GM10266 (cell line): ENCODE measurements at regions not wholly inside any gene's neighbourhood (a gene's known extent, or its start where the extent isn't known, plus 50 kb on each side); places are given as distances from the start of the nearest gene placed in this dataset.

Experiments
- DNase-seq: peaks from one replicate; pipeline ENCODE4 v3.0.0; 2012; ENCODE audit errors: extremely low spot score
- CTCF ChIP-seq: IDR thresholded peaks from 2 replicates; pipeline ENCODE4 v1.5.1; 2012; ENCODE audit warnings: mild to moderate bottlenecking, low read depth; ENCODE audit not compliant: control insufficient read depth, insufficient read depth; ENCODE audit errors: missing control alignments

GRCh38 chr18:53950545-53950944 lies 273.9 kb downstream of the MBD2 start:
- no peak for TF ChIP-seq CTCF
- DNase-seq, result no peak

GRCh38 chr18:53948991-53949390 lies 275.5 kb downstream of the MBD2 start:
- DNase-seq, result no peak

GRCh38 chr18:53947092-53947640 lies 277.3 kb downstream of the MBD2 start:
- no peak for TF ChIP-seq CTCF
- no peak for DNase-seq

More at GRCh38 chr18:53948991-53949390, 275.5 kb downstream of the MBD2 start:
- no peak for TF ChIP-seq CTCF

- TF ChIP-seq CTCF, result no peak
- no peak for DNase-seq
Measured at GRCh38 chr18:53946594-53946993, 277.9 kb downstream of the MBD2 start.

- DNase-seq, result no peak
- TF ChIP-seq CTCF, result no peak
Measured at GRCh38 chr18:53944721-53945120, 279.7 kb downstream of the MBD2 start.

- DNase-seq, result no peak
- no peak for TF ChIP-seq CTCF
Measured at GRCh38 chr18:53943326-53943860, 281.1 kb downstream of the MBD2 start.

GRCh38 chr18:53941601-53942338 lies 282.7 kb downstream of the MBD2 start:
- TF ChIP-seq CTCF, result no peak
- no peak for DNase-seq
